ENCODE measurements at regions not wholly inside any gene's neighbourhood (a gene's known extent, or its start where the extent isn't known, plus 50 kb on each side); places are given as distances from the start of the nearest gene placed in this dataset.

GRCh38 chr12:58161773-58162172 lies 220.4 kb downstream of the ATP23 start:
- TF ChIP-seq CREB1 (IDR thresholded peaks at IDR 0.05; ENCODE audit: low read depth) (no peak), TEAD4 (IDR thresholded peaks at IDR 0.05) (no peak), ZBTB7A (IDR thresholded peaks at IDR 0.05; ENCODE audit: low read depth) (no peak), EP300 (IDR thresholded peaks at IDR 0.05; ENCODE audit: borderline replicate concordance) (no peak), CEBPB (IDR thresholded peaks at IDR 0.05) (no peak), USF1 (IDR thresholded peaks at IDR 0.05) (no peak), RAD21 (IDR thresholded peaks at IDR 0.05; ENCODE audit: low read depth) (no peak), YY1 (IDR thresholded peaks at IDR 0.05; ENCODE audit: low read depth) (no peak), MAX (IDR thresholded peaks at IDR 0.05) (no peak), REST (IDR thresholded peaks at IDR 0.05; ENCODE audit: low read depth) (no peak)

Data from Ishikawa (cell line).